HG03045 (cell line): ENCODE measurements at regions not wholly inside any gene's neighbourhood (a gene's known extent, or its start where the extent isn't known, plus 50 kb on each side); places are given as distances from the start of the nearest gene placed in this dataset.

ENCODE experiments used
- ATAC-seq: cut with Tn5 transposase; IDR thresholded peaks from one replicate; pipeline ENCODE4 v1.9.1; 2021; ENCODE audit warnings: mild to moderate bottlenecking, moderate library complexity; ENCODE audit not compliant: unreplicated experiment

GRCh38 chr9:90005388-90005787 is 400.6 kb downstream of the GADD45G start:
- no peak for ATAC-seq

- ATAC-seq = no peak
Measured at GRCh38 chr9:90007516-90008440, 403.0 kb downstream of the GADD45G start.

- ATAC-seq = no peak
Measured at GRCh38 chr9:90009447-90009846, 404.6 kb downstream of the GADD45G start.

- ATAC-seq = no peak
Measured at GRCh38 chr9:90010793-90011192, 406.0 kb downstream of the GADD45G start.

- no peak for ATAC-seq
Measured at GRCh38 chr9:90012949-90013348, 408.1 kb downstream of the GADD45G start.

- ATAC-seq = no peak
Measured at GRCh38 chr9:90013778-90014177, 409.0 kb downstream of the GADD45G start.

- ATAC-seq = no peak
Measured at GRCh38 chr9:90014421-90014820, 409.6 kb downstream of the GADD45G start.

GRCh38 chr9:90016272-90016671 is 411.5 kb downstream of the GADD45G start:
- ATAC-seq = no peak

- no peak for ATAC-seq
Measured at GRCh38 chr9:90017679-90018078, 412.9 kb downstream of the GADD45G start.

GRCh38 chr9:90018688-90019087 is 413.9 kb downstream of the GADD45G start:
- no peak for ATAC-seq

GRCh38 chr9:90019626-90020025 is 414.8 kb downstream of the GADD45G start:
- ATAC-seq = no peak

- ATAC-seq = no peak
Measured at GRCh38 chr9:90020276-90020871, 415.6 kb downstream of the GADD45G start.

GRCh38 chr9:90021216-90021906 is 416.5 kb downstream of the GADD45G start:
- no peak for ATAC-seq

GRCh38 chr9:90022474-90022873 is 417.7 kb downstream of the GADD45G start:
- no peak for ATAC-seq

GRCh38 chr9:90023861-90024260 is 419.0 kb downstream of the GADD45G start:
- ATAC-seq = no peak

GRCh38 chr9:90024409-90024808 is 419.6 kb downstream of the GADD45G start:
- no peak for ATAC-seq

- no peak for ATAC-seq
Measured at GRCh38 chr9:90024823-90025222, 420.0 kb downstream of the GADD45G start.

- ATAC-seq = no peak
Measured at GRCh38 chr9:90025816-90026215, 421.0 kb downstream of the GADD45G start.

GRCh38 chr9:90027296-90027790 is 422.5 kb downstream of the GADD45G start:
- no peak for ATAC-seq

GRCh38 chr9:90029386-90029785 is 424.6 kb downstream of the GADD45G start:
- no peak for ATAC-seq

GRCh38 chr9:90029996-90030395 is 425.2 kb downstream of the GADD45G start:
- no peak for ATAC-seq
